LHCN-M2 (cell line): ENCODE measurements at regions not wholly inside any gene's neighbourhood (a gene's known extent, or its start where the extent isn't known, plus 50 kb on each side); places are given as distances from the start of the nearest gene placed in this dataset.
"Not testable (repeated sequence)": the region's sequence is repeated elsewhere in the genome, so short reads cannot be mapped to it uniquely, and the experiment has no call there.

Experiments
- DNase-seq: peaks from one replicate; pipeline ENCODE4 v3.0.0-alpha.2; 2012; ENCODE audit warnings: low read depth

GRCh38 chr1:95584315-95584714, 350.3 kb downstream of the RWDD3 start:
- no peak for DNase-seq

DNA sequence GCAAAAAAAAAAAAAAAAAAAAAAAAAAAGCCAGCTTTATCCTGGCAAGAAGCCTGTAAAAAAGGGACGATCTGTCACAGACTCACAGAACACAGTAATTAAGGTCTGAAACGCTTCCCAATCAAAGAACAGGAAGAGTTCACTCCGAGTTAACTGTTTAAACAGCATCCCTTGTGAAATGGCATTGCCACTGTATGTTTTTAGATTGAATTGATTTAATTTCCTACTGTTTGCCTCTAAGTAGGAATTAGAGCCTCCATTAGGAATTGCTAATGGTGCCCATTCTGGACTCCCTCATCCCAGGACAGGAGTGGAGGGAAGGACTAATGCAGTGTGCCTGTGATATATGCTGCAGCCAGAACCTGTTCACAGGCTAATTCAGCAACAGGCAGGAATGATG, 370.8 kb downstream of the RWDD3 start:
- no peak for DNase-seq

DNA sequence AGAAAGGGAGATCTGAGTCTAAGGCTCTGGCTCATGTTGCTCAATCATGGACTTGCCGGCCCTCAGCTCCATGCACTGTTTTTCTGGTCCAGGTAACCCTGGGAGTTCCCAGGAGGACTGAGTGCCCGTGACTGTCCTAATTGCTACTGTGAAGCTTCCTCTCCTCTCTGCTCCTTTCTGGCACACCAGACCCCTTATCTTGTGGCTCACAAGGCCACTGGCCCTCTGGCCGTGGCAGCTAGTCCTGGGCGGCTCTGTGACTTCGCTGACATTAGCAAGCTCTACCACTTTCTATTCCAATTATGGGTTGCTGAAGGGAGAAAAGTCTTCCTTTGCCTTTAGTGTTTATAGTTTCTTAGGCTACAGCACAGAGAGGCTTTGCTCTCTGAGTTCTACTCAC, 380.2 kb downstream of the RWDD3 start:
- no peak for DNase-seq

- no peak for DNase-seq
Measured at GRCh38 chr1:95615421-95615820, 381.4 kb downstream of the RWDD3 start.

GRCh38 chr1:95620076-95620475, 386.1 kb downstream of the RWDD3 start:
- no peak for DNase-seq

- no peak for DNase-seq
Measured at GRCh38 chr1:95622609-95623008, 388.6 kb downstream of the RWDD3 start.

DNA sequence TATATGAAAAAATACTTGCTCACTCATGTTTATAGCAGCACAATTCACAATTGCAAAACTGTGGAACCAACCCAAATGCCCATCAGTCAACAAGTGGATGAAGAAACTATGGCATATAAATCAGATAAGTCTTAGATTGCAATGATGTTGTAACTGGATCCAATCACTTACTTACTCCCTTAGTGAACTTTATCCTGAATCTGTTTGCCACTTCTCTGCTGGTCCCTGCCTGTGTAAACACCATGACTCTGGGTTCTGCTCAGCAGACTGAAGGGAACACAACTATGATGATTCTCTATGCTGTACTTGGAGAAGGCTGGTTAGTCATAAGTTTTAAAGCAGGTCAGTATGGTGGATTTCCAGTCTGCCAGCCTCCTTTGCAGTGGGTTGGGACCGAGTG, 391.2 kb downstream of the RWDD3 start:
- no peak for DNase-seq

- DNase-seq = no peak
Measured at GRCh38 chr1:95627244-95627643, 393.2 kb downstream of the RWDD3 start.

GRCh38 chr1:95631695-95632094, 397.7 kb downstream of the RWDD3 start:
- DNase-seq = no peak

GRCh38 chr1:95635811-95636210, 401.8 kb downstream of the RWDD3 start:
- no peak for DNase-seq

- no peak for DNase-seq
Measured at GRCh38 chr1:95636897-95637296, 402.9 kb downstream of the RWDD3 start.

DNA sequence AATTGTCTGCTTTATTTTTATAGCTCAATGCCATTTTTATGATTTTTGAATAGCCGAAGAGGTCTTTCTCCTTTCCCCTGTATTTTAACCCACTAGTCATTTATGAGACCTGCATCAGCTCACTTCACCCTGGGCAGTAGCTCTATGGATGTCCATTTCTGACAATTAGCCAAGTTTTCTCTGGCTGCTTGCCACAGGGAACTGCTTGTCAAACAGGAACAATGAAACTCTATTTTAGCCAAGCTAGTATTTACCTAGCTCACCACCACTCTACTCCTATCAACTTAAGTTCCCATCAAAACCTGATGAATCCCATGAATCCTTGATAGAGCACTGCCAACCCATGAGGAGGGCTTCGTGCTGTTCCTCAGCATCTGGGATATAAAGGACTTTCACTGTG, 406.7 kb downstream of the RWDD3 start:
- DNase-seq = no peak

- DNase-seq = no peak
Measured at GRCh38 chr1:95641386-95641785, 407.4 kb downstream of the RWDD3 start.

GRCh38 chr1:95642035-95642434, 408.0 kb downstream of the RWDD3 start:
- DNase-seq = no peak

DNA sequence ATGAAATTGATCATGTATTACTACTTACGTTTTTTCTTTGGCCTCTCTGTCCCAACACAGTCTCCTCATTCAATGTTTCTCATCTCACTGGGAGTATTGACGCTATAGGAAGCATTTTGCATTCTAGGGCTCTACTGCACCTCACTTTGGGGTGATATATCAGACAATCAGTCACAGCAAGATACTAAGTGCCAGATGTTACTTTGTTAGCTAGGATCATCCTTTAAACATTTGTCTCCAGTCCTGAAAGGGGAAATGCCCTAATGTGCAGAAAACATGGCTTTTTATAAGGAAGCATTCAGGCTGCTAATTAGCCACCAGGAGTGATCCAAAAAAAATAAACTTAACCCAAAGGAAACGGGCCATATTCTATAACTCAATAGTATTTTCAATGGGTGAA, 409.1 kb downstream of the RWDD3 start:
- DNase-seq = no peak

DNA sequence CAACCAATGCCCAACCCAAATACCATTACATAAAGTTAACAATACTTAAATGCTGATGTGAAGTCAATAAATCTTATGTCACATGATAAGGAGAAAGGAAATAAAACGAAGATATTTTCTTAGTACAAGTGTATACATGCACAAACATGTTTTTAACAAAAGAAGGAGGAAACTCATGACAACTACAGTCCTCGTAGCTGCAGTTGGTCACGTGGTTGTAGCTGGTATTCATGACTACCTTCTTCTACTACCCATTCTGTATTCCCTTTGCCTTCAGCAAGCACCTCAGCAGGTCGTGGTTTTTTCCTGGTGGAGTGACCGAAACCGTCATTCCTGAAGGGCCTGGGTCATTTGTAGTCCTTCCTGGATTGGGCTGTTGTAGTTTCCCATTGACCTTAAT, 411.1 kb downstream of the RWDD3 start:
- DNase-seq = not testable (repeated sequence)

DNA sequence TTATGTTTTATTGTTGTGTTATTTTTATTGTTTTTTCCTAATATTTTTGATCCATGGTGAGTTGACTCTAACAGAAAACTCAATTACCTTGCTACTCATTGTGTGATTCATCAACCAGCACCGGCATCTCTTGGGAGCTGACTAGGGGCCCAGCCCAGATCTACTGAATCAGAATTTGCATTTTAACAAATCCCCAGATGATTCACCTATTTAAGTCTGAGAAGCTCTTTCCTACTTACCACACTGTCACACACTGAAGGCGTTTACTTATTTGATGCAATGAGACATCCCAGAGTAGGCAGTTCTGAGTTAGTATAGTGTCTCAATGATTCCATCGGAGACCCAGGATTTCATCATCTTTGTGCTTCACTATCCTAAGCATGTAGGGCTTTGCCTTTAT, 416.6 kb downstream of the RWDD3 start:
- DNase-seq = no peak

DNA sequence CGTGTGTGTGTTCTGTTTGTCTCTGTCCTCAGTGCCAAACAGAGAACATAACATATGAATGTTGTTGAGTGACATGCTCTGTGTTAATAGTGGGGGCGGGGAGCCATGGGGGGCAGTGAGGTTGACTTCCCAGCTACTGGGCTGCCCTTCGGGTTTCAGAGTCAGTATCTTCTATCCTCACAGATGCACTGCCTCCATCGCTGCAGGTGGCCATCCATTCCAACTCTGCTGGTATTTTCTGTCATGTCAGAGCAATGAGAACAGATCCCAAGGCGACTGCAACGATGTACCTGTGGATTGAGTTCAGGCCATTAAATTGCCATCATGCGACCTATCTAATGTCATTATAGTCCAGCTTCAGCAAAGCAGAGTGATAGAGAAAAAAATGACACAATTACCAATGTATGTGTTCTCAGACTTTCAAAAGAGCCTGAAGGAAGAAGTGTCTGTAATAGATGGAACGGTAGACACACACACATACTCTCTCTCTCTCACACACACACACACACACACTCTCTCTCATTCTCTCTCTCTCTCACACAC, 418.5 kb downstream of the RWDD3 start:
- DNase-seq = no peak

- DNase-seq = no peak
Measured at GRCh38 chr1:95653618-95654017, 419.6 kb downstream of the RWDD3 start.

- DNase-seq = no peak
Measured at GRCh38 chr1:95655321-95656020, 421.5 kb downstream of the RWDD3 start.

GRCh38 chr1:95657248-95657647, 423.2 kb downstream of the RWDD3 start:
- DNase-seq = no peak

DNA sequence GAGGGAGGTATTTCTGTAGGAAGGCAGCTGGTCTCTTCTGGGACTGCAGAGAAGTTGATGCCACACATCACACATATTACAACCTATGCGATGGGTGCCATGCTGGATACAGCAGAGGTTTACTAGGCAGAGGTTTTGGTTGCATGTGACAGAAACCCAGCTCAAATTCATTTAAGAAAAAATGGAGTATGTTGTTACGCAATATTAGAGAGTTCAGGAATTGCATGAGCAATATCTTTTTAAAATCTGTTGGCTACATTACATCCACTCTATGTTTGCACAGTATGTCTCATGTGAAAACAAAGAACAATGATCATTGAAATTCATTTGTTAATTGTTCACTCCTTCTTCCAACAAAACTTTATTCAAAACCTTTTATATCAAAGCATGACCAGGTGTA, 425.2 kb downstream of the RWDD3 start:
- no peak for DNase-seq

- no peak for DNase-seq
Measured at GRCh38 chr1:95659588-95659987, 425.6 kb downstream of the RWDD3 start.

- no peak for DNase-seq
Measured at GRCh38 chr1:95660736-95661135, 426.7 kb downstream of the RWDD3 start.
